ENCODE measurements at regions not wholly inside any gene's neighbourhood (a gene's known extent, or its start where the extent isn't known, plus 50 kb on each side); places are given as distances from the start of the nearest gene placed in this dataset.

DNA sequence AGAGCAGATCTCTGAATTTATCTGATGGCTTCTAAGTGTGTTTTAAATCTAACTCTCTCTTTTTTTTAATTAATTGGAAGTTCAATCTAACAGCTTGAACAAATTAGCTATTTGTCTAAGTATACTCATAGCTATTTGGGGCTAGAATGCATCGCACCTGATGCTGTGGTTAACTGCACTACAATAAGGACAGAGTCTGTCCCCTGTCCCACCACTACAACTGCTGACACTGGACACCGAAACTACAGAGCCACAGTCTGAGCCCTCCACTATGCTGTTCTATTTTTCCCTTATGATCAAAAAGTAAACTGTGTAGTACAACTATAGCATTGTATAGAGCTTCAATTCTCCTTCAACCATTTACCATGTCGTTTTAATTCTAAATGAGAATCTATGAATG lies 89.4 kb upstream of the AHR start:
- H3K4me3 ChIP-seq, result no peak overlapping the region
- ATAC-seq, result no peak
- no peak for TF ChIP-seq JUNB (IDR thresholded peaks at IDR 0.05)
- no peak for TF ChIP-seq ZSCAN20 (CRISPR knock-in tag; IDR thresholded peaks at IDR 0.05)
- no peak for TF ChIP-seq TP53 (CRISPR knock-in tag; IDR thresholded peaks at IDR 0.05)
- TF ChIP-seq SMC3 (IDR thresholded peaks at IDR 0.05), result no peak
- no peak for TF ChIP-seq POLR2A (IDR thresholded peaks at IDR 0.05; ENCODE audit: low read length)
- no peak for TF ChIP-seq FOSB (CRISPR knock-in tag; IDR thresholded peaks at IDR 0.05)
- TF ChIP-seq, protein P1, sequence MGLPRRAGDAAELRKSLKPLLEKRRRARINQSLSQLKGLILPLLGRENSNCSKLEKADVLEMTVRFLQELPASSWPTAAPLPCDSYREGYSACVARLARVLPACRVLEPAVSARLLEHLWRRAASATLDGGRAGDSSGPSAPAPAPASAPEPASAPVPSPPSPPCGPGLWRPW (IDR thresholded peaks at IDR 0.05), result no peak
- TF ChIP-seq, protein P2, sequence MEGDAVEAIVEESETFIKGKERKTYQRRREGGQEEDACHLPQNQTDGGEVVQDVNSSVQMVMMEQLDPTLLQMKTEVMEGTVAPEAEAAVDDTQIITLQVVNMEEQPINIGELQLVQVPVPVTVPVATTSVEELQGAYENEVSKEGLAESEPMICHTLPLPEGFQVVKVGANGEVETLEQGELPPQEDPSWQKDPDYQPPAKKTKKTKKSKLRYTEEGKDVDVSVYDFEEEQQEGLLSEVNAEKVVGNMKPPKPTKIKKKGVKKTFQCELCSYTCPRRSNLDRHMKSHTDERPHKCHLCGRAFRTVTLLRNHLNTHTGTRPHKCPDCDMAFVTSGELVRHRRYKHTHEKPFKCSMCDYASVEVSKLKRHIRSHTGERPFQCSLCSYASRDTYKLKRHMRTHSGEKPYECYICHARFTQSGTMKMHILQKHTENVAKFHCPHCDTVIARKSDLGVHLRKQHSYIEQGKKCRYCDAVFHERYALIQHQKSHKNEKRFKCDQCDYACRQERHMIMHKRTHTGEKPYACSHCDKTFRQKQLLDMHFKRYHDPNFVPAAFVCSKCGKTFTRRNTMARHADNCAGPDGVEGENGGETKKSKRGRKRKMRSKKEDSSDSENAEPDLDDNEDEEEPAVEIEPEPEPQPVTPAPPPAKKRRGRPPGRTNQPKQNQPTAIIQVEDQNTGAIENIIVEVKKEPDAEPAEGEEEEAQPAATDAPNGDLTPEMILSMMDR (IDR thresholded peaks at IDR 0.05), result no peak
- TF ChIP-seq RCOR1 (IDR thresholded peaks at IDR 0.05; ENCODE audit: low read depth, low read length), result no peak
- TF ChIP-seq, protein P3, sequence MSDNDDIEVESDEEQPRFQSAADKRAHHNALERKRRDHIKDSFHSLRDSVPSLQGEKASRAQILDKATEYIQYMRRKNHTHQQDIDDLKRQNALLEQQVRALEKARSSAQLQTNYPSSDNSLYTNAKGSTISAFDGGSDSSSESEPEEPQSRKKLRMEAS (IDR thresholded peaks at IDR 0.05), result no peak
- no peak for TF ChIP-seq ZNF302 (CRISPR knock-in tag; IDR thresholded peaks at IDR 0.05)
- TF ChIP-seq KDM1A (IDR thresholded peaks at IDR 0.05; ENCODE audit: low read depth), result no peak
- no peak for TF ChIP-seq FOXS1 (CRISPR knock-in tag; IDR thresholded peaks at IDR 0.05)
- TF ChIP-seq POLR2AphosphoS2 (conservative IDR thresholded peaks at IDR 0.05; ENCODE audit: low read length), result no peak
- no peak for TF ChIP-seq SREBF2 (IDR thresholded peaks at IDR 0.05)
- no peak for DNase-seq (ENCODE audit: low read depth in 1 of 2, low spot score in 1 of 2)
- H3K4me2 ChIP-seq, result no peak overlapping the region
- FAIRE-seq, result no peak
- peaks cover 34% of the 10 kb centered on the region for H3K4me1 ChIP-seq
- H3K27ac ChIP-seq, result no peak overlapping the region
- CTCF ChIA-PET, result interaction anchor here (1.1 kb wide), 1 partner anchor 10 kb away, joined by 3 read pairs; no protein-coding TSS in a partner anchor
- 0 out of 3 replicates have a peak, but pooled peaks cover 1% of the 10 kb centered on the region for H3K9me3 ChIP-seq
- POLR2A ChIA-PET, result no interaction called here
- WGBS (ENCODE audit: missing lambda C conversion rate), result 75% methylated on average over 3 of the region's 3 CpGs

DNA sequence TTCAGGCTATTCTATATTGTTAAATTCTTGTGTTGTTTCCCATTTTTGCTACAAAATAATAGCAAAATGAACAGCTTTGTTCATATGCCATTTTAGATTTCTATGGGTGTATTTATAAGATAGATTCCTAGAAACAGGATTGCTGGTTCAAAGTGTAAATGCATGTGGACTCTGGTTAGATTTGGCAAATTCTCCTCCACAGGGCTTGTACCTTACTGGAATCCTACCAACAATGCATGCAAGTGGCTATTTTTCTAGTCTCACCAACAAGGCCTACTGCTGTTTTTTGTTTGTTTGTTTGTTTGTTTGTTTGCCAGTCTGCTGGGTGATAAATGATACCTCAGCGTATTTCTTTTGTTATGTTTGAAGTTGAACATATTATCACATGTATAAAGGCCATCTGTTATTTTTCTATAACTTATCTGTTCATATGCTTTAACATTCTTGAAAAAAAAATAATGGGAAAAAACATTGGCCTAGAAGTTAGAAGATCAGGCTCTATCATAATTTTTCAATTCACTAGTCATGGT lies 87.1 kb upstream of the AHR start:
- no peak for TF ChIP-seq HDAC2 (IDR thresholded peaks at IDR 0.05)
- TF ChIP-seq, protein P4, sequence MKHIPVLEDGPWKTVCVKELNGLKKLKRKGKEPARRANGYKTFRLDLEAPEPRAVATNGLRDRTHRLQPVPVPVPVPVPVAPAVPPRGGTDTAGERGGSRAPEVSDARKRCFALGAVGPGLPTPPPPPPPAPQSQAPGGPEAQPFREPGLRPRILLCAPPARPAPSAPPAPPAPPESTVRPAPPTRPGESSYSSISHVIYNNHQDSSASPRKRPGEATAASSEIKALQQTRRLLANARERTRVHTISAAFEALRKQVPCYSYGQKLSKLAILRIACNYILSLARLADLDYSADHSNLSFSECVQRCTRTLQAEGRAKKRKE (CRISPR knock-in tag; IDR thresholded peaks at IDR 0.05; ENCODE audit: low read depth), result no peak
- no peak for TF ChIP-seq TFCP2L1 (CRISPR knock-in tag; IDR thresholded peaks at IDR 0.05)
- peak; percentile 71 for TF ChIP-seq MAFK (IDR thresholded peaks at IDR 0.05; ENCODE audit: partially characterized antibody)
- no peak for TF ChIP-seq SREBF2 (IDR thresholded peaks at IDR 0.05)
- no peak overlapping the region for H3K4me3 ChIP-seq
- H3K4me2 ChIP-seq, result no peak overlapping the region
- no peaks in the 10 kb centered on the region for H3K9me3 ChIP-seq
- CTCF ChIA-PET, result no interaction called here
- FAIRE-seq, result no peak
- no peak overlapping the region for H3K27ac ChIP-seq
- ATAC-seq, result no peak
- POLR2A ChIA-PET, result no interaction called here
- WGBS (ENCODE audit: missing lambda C conversion rate), result 90% methylated on average over 1 of the region's 1 CpG
- H3K4me1 ChIP-seq, result peaks cover 24% of the 10 kb centered on the region
- DNase-seq (ENCODE audit: low read depth in 1 of 2, low spot score in 1 of 2), result no peak

DNA sequence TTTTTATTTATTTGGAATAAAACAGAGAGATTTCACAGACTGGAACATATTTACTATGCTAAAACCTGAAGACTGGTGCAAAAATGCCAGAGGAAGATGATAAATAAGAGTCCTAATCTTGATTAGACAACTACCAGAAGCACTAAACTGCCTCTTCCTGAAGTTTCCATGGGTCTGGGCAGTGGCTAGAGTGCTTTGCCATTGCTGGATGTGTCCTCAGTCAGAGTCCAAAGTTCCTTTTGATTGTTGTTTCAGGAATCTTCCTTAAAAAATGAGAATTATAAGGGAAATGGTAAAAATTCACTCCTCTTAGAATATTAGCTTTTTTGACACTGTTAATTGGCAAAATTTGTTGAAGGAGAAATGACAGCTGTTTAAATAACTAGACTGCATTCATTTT lies 86.3 kb upstream of the AHR start:
- DNase-seq (ENCODE audit: low read depth in 1 of 2, low spot score in 1 of 2) (no peak), ATAC-seq (no peak), FAIRE-seq (no peak)
- Histone ChIP-seq H3K4me2 (peak overlapping the region; percentile 31), H3K4me1 (peaks cover 16% of the 10 kb centered on the region), H3K9me3 (no peaks in the 10 kb centered on the region), H3K27ac (peak overlapping the region; percentile 18 to 34; a peak in 1 of 6 replicates), H3K4me3 (no peak overlapping the region)
- POLR2A ChIA-PET, result no interaction called here
- TF ChIP-seq MAZ (IDR thresholded peaks at IDR 0.05; ENCODE audit: borderline replicate concordance, low read depth, low read length) (no peak), NFE2L2 (conservative IDR thresholded peaks at IDR 0.05; ENCODE audit: low read length) (no peak), CEBPB (IDR thresholded peaks at IDR 0.05) (no peak), CBX2 (IDR thresholded peaks at IDR 0.05; ENCODE audit: borderline replicate concordance, low read depth) (no peak), TP53 (CRISPR knock-in tag; IDR thresholded peaks at IDR 0.05) (no peak)
- TF ChIP-seq, protein P5, sequence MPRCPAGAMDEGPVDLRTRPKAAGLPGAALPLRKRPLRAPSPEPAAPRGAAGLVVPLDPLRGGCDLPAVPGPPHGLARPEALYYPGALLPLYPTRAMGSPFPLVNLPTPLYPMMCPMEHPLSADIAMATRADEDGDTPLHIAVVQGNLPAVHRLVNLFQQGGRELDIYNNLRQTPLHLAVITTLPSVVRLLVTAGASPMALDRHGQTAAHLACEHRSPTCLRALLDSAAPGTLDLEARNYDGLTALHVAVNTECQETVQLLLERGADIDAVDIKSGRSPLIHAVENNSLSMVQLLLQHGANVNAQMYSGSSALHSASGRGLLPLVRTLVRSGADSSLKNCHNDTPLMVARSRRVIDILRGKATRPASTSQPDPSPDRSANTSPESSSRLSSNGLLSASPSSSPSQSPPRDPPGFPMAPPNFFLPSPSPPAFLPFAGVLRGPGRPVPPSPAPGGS (IDR thresholded peaks at IDR 0.05), result no peak
- TF ChIP-seq, protein P1 (IDR thresholded peaks at IDR 0.05), result no peak
- CTCF ChIA-PET, result no interaction called here
